Tibial nerve (tissue), 4 donors: ENCODE measurements at regions not wholly inside any gene's neighbourhood (a gene's known extent, or its start where the extent isn't known, plus 50 kb on each side); places are given as distances from the start of the nearest gene placed in this dataset.

Experiments
- CTCF ChIP-seq, 5 experiments: fragments of 200-600 bp in 3 of 5; fragments of 450-650 bp in 2 of 5; sonication (generic) in 3 of 5; IDR thresholded peaks; one replicate each; pipeline ENCODE4 v1.5.1; 2016 to 2019; ENCODE audit warnings: antibody characterized with exemption in 5 of 5, mild to moderate bottlenecking in 3 of 5, moderate library complexity in 2 of 5
- EP300 ChIP-seq, 2 donors: sonication (generic); formaldehyde crosslinking; IDR thresholded peaks; one replicate each; pipeline ENCODE4 v1.6.1; 2017; ENCODE audit warnings: antibody characterized with exemption in 2 of 2, mild to moderate bottlenecking in 1 of 2
- POLR2A ChIP-seq, 2 donors: fragments of 450-650 bp; IDR thresholded peaks; one replicate each; pipeline ENCODE4 v1.6.1; 2017; ENCODE audit warnings: antibody characterized with exemption in 2 of 2, mild to moderate bottlenecking in 2 of 2, moderate library complexity in 2 of 2

- no peak for TF ChIP-seq CTCF (IDR thresholded peaks at IDR 0.05)
- TF ChIP-seq POLR2A (IDR thresholded peaks at IDR 0.05) = no peak
- TF ChIP-seq EP300 (IDR thresholded peaks at IDR 0.05) = no peak
These were observed 57.0 kb upstream of the HCRTR2 start for GRCh38 chr6:55117267-55117666.
